WTC11 (cell line): ENCODE measurements at regions not wholly inside any gene's neighbourhood (a gene's known extent, or its start where the extent isn't known, plus 50 kb on each side); places are given as distances from the start of the nearest gene placed in this dataset.

Experiments
- ATAC-seq: fragments of 200-7000 bp; cut with Tn5 transposase; 2 replicates; pipeline ENCODE4 v1.10.0; 2021; ENCODE audit warnings: mild to moderate bottlenecking, moderate library complexity
- CTCF ChIA-PET: fragments of 300-600 bp; sonication (Branson Sonifier 250); formaldehyde crosslinking; loops from one replicate; lab custom pipeline; 2021; ENCODE audit warnings: antibody characterized with exemption; lab: Charles Lee
- POLR2A ChIA-PET: fragments of 350-600 bp; sonication (Branson Sonifier 250); formaldehyde crosslinking; loops from one replicate; lab custom pipeline; 2021; ENCODE audit warnings: antibody characterized with exemption; lab: Charles Lee
- DNase-seq: peaks from one replicate; pipeline ENCODE4 v3.0.0; 2021; ENCODE audit warnings: low spot score
- H3K27ac Mint-ChIP-seq: 2 replicates; pipeline ENCODE4 v1.8.0; 2021; ENCODE audit warnings: mixed read lengths
- H3K27me3 Mint-ChIP-seq: 2 replicates; pipeline ENCODE4 v1.8.0; 2021; ENCODE audit warnings: low read depth, mild to moderate bottlenecking, moderate library complexity, mixed read lengths
- H3K36me3 Mint-ChIP-seq: 2 replicates; pipeline ENCODE4 v1.8.0; 2021; ENCODE audit warnings: mixed read lengths
- H3K4me1 Mint-ChIP-seq: 2 replicates; pipeline ENCODE4 v1.8.0; 2022; ENCODE audit warnings: mixed read lengths
- H3K4me3 Mint-ChIP-seq: 2 replicates; pipeline ENCODE4 v1.8.0; 2021; ENCODE audit warnings: mild to moderate bottlenecking, moderate library complexity, mixed read lengths
- H3K9me3 Mint-ChIP-seq: 2 replicates; pipeline ENCODE4 v1.8.0; 2021; ENCODE audit warnings: mixed read lengths
- CBFB ChIP-seq: sonication (generic); formaldehyde crosslinking; IDR thresholded peaks from 2 replicates; pipeline ENCODE4 v1.8.1; 2022; ENCODE audit warnings: mild to moderate bottlenecking, low read depth, missing genetic modification reagents
- EMX1 ChIP-seq: fragments of 250-450 bp; sonication (Bioruptor Pico); IDR thresholded peaks from 2 replicates; pipeline ENCODE4 v1.8.0; 2021; ENCODE audit warnings: mild to moderate bottlenecking
- ESRRA ChIP-seq: sonication (generic); formaldehyde crosslinking; IDR thresholded peaks from 2 replicates; pipeline ENCODE4 v1.8.1; 2022; ENCODE audit warnings: mild to moderate bottlenecking, missing genetic modification reagents, borderline replicate concordance
- FOXJ3 ChIP-seq: sonication (generic); formaldehyde crosslinking; IDR thresholded peaks from 2 replicates; pipeline ENCODE4 v1.9.0; 2021; ENCODE audit warnings: missing genetic modification reagents, mild to moderate bottlenecking, borderline replicate concordance
- FOXP1 ChIP-seq: sonication (generic); formaldehyde crosslinking; IDR thresholded peaks from 2 replicates; pipeline ENCODE4 v1.8.0; 2022; ENCODE audit warnings: missing genetic modification reagents, mild to moderate bottlenecking, moderate library complexity, borderline replicate concordance
- IRF1 ChIP-seq: sonication (generic); formaldehyde crosslinking; IDR thresholded peaks from 2 replicates; pipeline ENCODE4 v1.8.0; 2023; ENCODE audit warnings: missing genetic modification reagents
- NR1H2 ChIP-seq: sonication (generic); formaldehyde crosslinking; IDR thresholded peaks from 2 replicates; pipeline ENCODE4 v1.9.0; 2021; ENCODE audit warnings: mild to moderate bottlenecking, moderate library complexity, missing genetic modification reagents
- PRRX2 ChIP-seq: fragments of 250-450 bp; sonication (Bioruptor Pico); IDR thresholded peaks from 2 replicates; pipeline ENCODE4 v1.8.0; 2021; ENCODE audit warnings: mild to moderate bottlenecking
- ZNF232 ChIP-seq: sonication (generic); formaldehyde crosslinking; IDR thresholded peaks from 2 replicates; pipeline ENCODE4 v1.8.0; 2022; ENCODE audit warnings: mild to moderate bottlenecking, missing genetic modification reagents
- ZNF423 ChIP-seq: fragments of 250-450 bp; sonication (Bioruptor Pico); IDR thresholded peaks from 2 replicates; pipeline ENCODE4 v2.1.2; 2022; ENCODE audit warnings: mild to moderate bottlenecking, moderate library complexity
- TF ChIP-seq, protein P1 (sequence below): sonication (generic); formaldehyde crosslinking; IDR thresholded peaks from 2 replicates; pipeline ENCODE4 v1.8.1; 2023; ENCODE audit warnings: mild to moderate bottlenecking, missing genetic modification reagents

DNA sequence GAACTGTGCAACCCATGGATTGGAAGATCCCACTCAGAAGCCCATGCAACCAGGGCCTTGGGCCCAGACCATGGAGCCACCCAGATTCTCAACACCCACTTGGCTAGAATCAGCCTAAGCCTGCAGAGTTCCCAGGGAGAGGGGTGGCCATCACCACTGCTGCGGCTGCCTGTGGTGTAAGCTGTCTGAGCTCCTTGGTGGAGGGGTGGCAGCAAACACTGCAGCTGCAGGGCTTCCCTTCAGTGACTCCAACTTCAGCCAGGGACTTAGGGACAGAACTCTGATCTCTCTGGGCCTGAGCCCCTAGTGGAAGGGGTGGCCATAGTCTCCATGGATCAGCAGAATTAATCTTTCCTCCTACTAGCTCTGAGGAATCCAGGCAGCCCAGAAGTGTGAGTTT is 72.5 kb downstream of the RAD51AP2 start (continued):
- TF ChIP-seq, protein P1, sequence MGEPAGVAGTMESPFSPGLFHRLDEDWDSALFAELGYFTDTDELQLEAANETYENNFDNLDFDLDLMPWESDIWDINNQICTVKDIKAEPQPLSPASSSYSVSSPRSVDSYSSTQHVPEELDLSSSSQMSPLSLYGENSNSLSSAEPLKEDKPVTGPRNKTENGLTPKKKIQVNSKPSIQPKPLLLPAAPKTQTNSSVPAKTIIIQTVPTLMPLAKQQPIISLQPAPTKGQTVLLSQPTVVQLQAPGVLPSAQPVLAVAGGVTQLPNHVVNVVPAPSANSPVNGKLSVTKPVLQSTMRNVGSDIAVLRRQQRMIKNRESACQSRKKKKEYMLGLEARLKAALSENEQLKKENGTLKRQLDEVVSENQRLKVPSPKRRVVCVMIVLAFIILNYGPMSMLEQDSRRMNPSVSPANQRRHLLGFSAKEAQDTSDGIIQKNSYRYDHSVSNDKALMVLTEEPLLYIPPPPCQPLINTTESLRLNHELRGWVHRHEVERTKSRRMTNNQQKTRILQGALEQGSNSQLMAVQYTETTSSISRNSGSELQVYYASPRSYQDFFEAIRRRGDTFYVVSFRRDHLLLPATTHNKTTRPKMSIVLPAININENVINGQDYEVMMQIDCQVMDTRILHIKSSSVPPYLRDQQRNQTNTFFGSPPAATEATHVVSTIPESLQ (CRISPR knock-in tag): no peak

GRCh38 chr2:17442334-17442733 is 75.9 kb downstream of the RAD51AP2 start:
- ChIA-PET CTCF (interaction anchor here (0.5 kb wide), 1 partner anchor 354 kb away, joined by 4 read pairs; no protein-coding TSS in a partner anchor), POLR2A (no interaction called here)
- no peak for DNase-seq
- Mint-ChIP-seq H3K27me3 (no peaks in the 10 kb centered on the region), H3K9me3 (peaks cover 11% of the 10 kb centered on the region), H3K4me1 (peaks cover 13% of the 10 kb centered on the region), H3K4me3 (no peak overlapping the region), H3K36me3 (no peaks in the 10 kb centered on the region), H3K27ac (no peak overlapping the region)
- no peak for TF ChIP-seq NR1H2
- TF ChIP-seq CBFB: no peak
- no peak for ATAC-seq

- Mint-ChIP-seq H3K36me3 (no peaks in the 10 kb centered on the region), H3K27me3 (no peaks in the 10 kb centered on the region), H3K4me1 (peaks cover 13% of the 10 kb centered on the region), H3K4me3 (no peak overlapping the region), H3K9me3 (peaks cover 11% of the 10 kb centered on the region), H3K27ac (no peak overlapping the region)
- DNase-seq (no peak), ATAC-seq (no peak)
- ChIA-PET POLR2A (no interaction called here), CTCF (interaction anchor here (0.5 kb wide), 1 partner anchor 354 kb away, joined by 4 read pairs; no protein-coding TSS in a partner anchor)
- TF ChIP-seq FOXJ3 (CRISPR knock-in tag) (no peak), FOXP1 (no peak), ESRRA (CRISPR knock-in tag) (no peak), EMX1 (no peak), IRF1 (CRISPR knock-in tag) (no peak)
- TF ChIP-seq, protein P1 (CRISPR knock-in tag): no peak
Observed at GRCh38 chr2:17441790-17442189, 76.5 kb downstream of the RAD51AP2 start.

- CTCF ChIA-PET: interaction anchor here (1.0 kb wide), 1 partner anchor 132 kb away, joined by 3 read pairs; no protein-coding TSS in a partner anchor
- Mint-ChIP-seq H3K27me3 (no peaks in the 10 kb centered on the region), H3K36me3 (no peaks in the 10 kb centered on the region), H3K9me3 (peaks cover 6% of the 10 kb centered on the region), H3K4me3 (no peak overlapping the region), H3K4me1 (peaks cover 13% of the 10 kb centered on the region), H3K27ac (peak overlapping the region; percentile 73; the same call in 1 of the 2 replicates)
- TF ChIP-seq PRRX2 (no peak), ZNF423 (CRISPR knock-in tag) (peak; percentile 81)
- ATAC-seq (peak; percentile 77), DNase-seq (no peak)
- POLR2A ChIA-PET: no interaction called here
Observed at GRCh38 chr2:17441055-17441771, 77.0 kb downstream of the RAD51AP2 start.

GRCh38 chr2:17430326-17430725 is 87.9 kb downstream of the RAD51AP2 start:
- no peak overlapping the region for H3K27ac Mint-ChIP-seq
- peaks cover 3% of the 10 kb centered on the region for H3K4me1 Mint-ChIP-seq
- CTCF ChIA-PET: no interaction called here
- TF ChIP-seq NR1H2 (no peak), ZNF232 (CRISPR knock-in tag) (no peak)
- no peak overlapping the region for H3K4me3 Mint-ChIP-seq
- no peaks in the 10 kb centered on the region for H3K36me3 Mint-ChIP-seq
- H3K9me3 Mint-ChIP-seq: no peaks in the 10 kb centered on the region
- no peaks in the 10 kb centered on the region; the same call in 1 of the 2 replicates for H3K27me3 Mint-ChIP-seq
- ATAC-seq (no peak), DNase-seq (no peak)
- POLR2A ChIA-PET: interaction anchor here (0.6 kb wide), 1 partner anchor 127 kb away, joined by 3 read pairs; no protein-coding TSS in a partner anchor
